AG10803 (cell line): ENCODE measurements at regions not wholly inside any gene's neighbourhood (a gene's known extent, or its start where the extent isn't known, plus 50 kb on each side); places are given as distances from the start of the nearest gene placed in this dataset.
A peak's percentile ranks its signal among the peaks of the same experiment; 100 is the strongest.
"Not testable (repeated sequence)": the region's sequence is repeated elsewhere in the genome, so short reads cannot be mapped to it uniquely, and the experiment has no call there.

Source experiments
- DNase-seq: peaks from one replicate; pipeline ENCODE4 v3.0.0; 2010; ENCODE audit warnings: low read depth
- H3K4me3 ChIP-seq: 2 replicates; pipeline ENCODE4 v1.5.1; 2011; ENCODE audit warnings: mild to moderate bottlenecking, low read length, control low read depth
- CTCF ChIP-seq: conservative IDR thresholded peaks from 2 replicates; pipeline ENCODE4 v1.5.1; 2011; ENCODE audit warnings: mild to moderate bottlenecking, low read length, control low read depth, inconsistent platforms

- no peak overlapping the region for H3K4me3 ChIP-seq
- TF ChIP-seq CTCF: no peak
- DNase-seq: no peak
Observed at GRCh38 chr4:45477311-45477733, 646.5 kb downstream of the GABRG1 start.

- DNase-seq: no peak
- H3K4me3 ChIP-seq: no peak overlapping the region
- TF ChIP-seq CTCF: no peak
Observed at GRCh38 chr4:45475548-45475947, 648.3 kb downstream of the GABRG1 start.

GRCh38 chr4:45472490-45472889 is 651.4 kb downstream of the GABRG1 start:
- no peak for TF ChIP-seq CTCF
- H3K4me3 ChIP-seq: no peak overlapping the region
- DNase-seq: no peak

- TF ChIP-seq CTCF: no peak
- H3K4me3 ChIP-seq: no peak overlapping the region
- no peak for DNase-seq
Observed at GRCh38 chr4:45471335-45471734, 652.5 kb downstream of the GABRG1 start.

GRCh38 chr4:45467157-45467556 is 656.7 kb downstream of the GABRG1 start:
- no peak for DNase-seq
- TF ChIP-seq CTCF: no peak
- no peak overlapping the region for H3K4me3 ChIP-seq

- not testable (repeated sequence) for DNase-seq
Observed at GRCh38 chr4:45460157-45460556, 663.7 kb downstream of the GABRG1 start.

GRCh38 chr4:45455217-45455616 is 668.6 kb downstream of the GABRG1 start:
- H3K4me3 ChIP-seq: no peak overlapping the region
- no peak for TF ChIP-seq CTCF
- DNase-seq: no peak

More at GRCh38 chr4:45460157-45460556, 663.7 kb downstream of the GABRG1 start:
- not testable (repeated sequence) for H3K4me3 ChIP-seq

GRCh38 chr4:45453258-45453853 is 670.5 kb downstream of the GABRG1 start:
- peak; percentile 41 for TF ChIP-seq CTCF
- H3K4me3 ChIP-seq: no peak overlapping the region
- DNase-seq: peak; percentile 1
